NCI-H526 (cell line): ENCODE measurements at regions not wholly inside any gene's neighbourhood (a gene's known extent, or its start where the extent isn't known, plus 50 kb on each side); places are given as distances from the start of the nearest gene placed in this dataset.
"Not testable (repeated sequence)": the region's sequence is repeated elsewhere in the genome, so short reads cannot be mapped to it uniquely, and the experiment has no call there.

Source experiments
- DNase-seq, 2 experiments: peaks; one replicate each; lab custom pipeline; 2025; lab: John Stamatoyannopoulos, UW

- no peak for DNase-seq
Observed at GRCh38 chr18:30705943-30706342, 336.6 kb downstream of the DSC3 start.

- DNase-seq: no peak
Observed at GRCh38 chr18:30698571-30698970, 344.0 kb downstream of the DSC3 start.

- DNase-seq: no peak
Observed at GRCh38 chr18:30696201-30696600, 346.3 kb downstream of the DSC3 start.

GRCh38 chr18:30694773-30695172 is 347.8 kb downstream of the DSC3 start:
- no peak for DNase-seq

GRCh38 chr18:30689216-30689615 is 353.3 kb downstream of the DSC3 start:
- DNase-seq: no peak

DNA sequence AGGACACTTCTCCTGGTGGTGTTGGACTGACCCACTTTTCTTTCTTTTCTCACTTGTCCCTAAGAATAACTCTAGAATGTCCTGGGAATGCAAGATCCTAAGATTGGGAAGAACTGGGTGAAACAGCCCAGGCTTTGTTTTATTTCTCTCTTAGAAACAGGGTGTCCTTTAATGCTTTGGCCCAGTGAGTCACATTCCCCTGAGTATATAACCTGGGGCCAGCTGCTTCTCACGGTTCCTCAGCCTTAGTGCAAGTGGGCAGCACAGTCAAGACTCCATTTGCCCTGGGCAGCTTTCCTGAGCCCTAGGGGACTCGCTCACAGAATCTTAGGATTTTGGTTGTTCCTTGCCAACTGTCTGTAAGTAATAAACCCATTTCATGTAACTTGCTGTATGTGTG is 355.0 kb downstream of the DSC3 start:
- DNase-seq: no peak

DNA sequence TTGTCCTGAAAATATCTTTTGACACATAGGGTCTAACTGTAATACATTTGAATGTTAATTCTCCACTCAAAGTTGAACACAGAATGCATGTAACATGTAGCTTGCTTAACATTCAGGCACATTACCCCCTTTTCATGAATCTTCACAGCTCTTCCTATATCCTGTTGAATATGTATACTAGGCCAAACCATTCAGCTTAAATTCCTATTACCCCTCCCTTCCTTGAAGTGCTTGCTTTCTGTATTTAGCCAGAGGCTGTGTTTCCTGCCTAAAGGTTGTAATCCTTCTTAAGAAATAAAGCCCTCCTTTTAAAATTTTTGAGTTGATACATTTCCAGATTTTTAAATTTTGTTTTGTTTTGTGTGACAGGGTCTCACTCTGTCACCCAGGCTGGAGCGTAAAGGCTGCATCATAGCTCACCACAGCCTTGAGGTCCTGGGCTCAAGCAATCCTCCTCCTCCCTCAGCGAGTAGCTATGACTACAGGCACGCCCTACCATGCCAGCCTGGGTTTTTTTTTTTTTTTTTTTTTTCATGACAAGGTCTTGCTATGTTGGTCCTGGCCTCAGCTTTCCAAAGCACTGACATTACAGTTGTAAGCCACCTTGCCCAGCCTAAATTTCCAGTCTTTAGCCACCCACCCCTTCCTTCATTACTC is 357.6 kb downstream of the DSC3 start:
- no peak for DNase-seq

DNA sequence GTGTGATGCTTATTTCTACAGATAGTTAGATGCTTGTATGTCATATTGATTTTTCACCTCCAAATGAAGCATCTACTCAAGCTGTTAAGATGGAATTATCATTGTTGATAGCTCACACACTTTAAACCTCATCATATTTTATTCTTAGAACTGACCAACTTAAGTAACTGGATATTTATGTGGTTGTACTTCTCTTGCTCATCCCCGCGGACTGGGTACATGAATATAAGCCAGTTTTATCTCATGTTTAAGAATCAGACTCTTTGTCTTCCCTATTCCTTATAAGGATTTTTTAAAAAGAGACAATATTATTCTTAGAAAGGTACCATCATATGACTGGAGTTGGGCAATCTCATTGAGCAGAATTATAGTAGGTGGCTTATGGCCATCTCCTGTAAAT is 358.7 kb downstream of the DSC3 start:
- no peak for DNase-seq

DNA sequence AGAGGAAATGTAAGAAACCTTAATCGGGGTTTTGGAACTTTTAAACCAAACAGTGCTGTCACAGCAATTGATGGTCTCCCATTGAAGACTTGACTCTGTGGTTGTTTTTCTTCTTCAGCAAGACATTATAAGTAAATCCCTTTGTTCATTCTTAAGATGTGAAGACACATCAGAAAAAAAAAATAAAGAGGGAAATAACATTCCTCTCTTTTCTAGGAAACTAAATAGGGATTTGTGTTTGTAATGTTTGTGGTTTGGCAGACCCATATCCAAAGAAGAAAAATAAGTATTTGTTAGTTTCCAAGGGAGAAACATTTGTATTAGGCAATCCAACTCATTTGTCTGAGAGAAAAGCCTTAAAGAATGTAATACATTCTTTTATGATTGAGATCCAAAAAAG is 359.9 kb downstream of the DSC3 start:
- no peak for DNase-seq

GRCh38 chr18:30679285-30679930 is 363.1 kb downstream of the DSC3 start:
- no peak for DNase-seq

GRCh38 chr18:30677813-30678212 is 364.7 kb downstream of the DSC3 start:
- not testable (repeated sequence) for DNase-seq

DNA sequence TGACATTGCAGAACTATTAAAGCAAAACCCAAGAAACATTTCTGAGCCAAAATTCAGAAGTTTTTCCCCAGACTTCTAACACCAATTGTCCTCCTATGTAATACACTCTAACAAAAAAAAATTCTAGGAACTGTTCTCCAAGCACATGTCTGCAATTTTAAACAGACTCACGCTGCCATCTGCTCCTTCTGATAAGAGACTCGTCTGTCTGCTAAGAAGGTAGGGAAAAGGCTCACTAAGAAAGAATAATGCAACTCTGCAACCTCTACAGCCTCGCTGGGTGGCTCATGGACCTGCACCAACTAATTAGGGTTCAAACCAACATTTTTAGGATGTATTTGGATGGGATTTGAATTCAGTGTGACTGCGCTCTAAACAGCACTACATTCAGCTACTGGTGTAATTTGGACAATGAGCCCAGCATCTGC is 366.5 kb downstream of the DSC3 start:
- DNase-seq: no peak

DNA sequence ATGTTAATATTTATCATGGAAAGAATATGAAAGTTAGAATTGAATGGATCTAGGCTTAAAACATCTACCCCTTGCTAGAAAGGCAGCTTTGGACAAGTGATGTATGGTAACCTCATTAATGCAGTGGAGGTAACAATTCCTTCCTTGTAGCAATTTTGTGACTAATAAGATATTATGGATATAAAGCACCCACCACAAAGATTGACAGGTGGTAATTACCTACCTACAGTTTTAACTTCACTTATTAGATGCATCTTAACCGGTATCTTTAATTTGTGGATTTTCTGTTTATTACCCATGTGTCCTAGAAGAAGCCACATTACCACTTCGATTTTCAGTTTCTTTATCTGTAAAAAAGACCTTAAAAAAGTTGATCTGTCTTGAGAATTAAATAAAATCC is 367.0 kb downstream of the DSC3 start:
- no peak for DNase-seq

- no peak for DNase-seq
Observed at GRCh38 chr18:30675072-30675471, 367.5 kb downstream of the DSC3 start.

- DNase-seq: no peak
Observed at GRCh38 chr18:30674596-30674995, 367.9 kb downstream of the DSC3 start.

GRCh38 chr18:30672439-30672838 is 370.1 kb downstream of the DSC3 start:
- not testable (repeated sequence) for DNase-seq

GRCh38 chr18:30658306-30658705 is 384.2 kb downstream of the DSC3 start:
- no peak for DNase-seq

DNA sequence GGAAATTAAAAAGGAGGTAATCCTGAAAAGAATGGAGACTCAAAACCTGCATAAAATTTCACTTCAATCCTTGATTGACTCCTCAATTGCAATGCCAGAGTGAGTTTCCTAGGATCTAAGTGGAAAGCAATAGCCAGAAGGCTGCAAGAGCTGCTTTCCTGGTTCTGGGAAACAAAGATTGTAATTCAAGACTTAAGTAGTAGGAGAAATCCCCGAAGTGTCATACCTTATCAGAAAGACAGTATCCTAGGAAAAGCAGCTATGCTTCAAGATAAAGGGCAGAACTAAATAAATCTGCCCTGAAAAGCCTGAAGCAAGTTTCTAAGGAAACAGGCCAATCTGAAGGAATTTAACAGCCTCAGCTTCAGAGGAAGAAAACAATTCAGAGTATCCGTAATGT is 390.2 kb downstream of the DSC3 start:
- DNase-seq: no peak

DNA sequence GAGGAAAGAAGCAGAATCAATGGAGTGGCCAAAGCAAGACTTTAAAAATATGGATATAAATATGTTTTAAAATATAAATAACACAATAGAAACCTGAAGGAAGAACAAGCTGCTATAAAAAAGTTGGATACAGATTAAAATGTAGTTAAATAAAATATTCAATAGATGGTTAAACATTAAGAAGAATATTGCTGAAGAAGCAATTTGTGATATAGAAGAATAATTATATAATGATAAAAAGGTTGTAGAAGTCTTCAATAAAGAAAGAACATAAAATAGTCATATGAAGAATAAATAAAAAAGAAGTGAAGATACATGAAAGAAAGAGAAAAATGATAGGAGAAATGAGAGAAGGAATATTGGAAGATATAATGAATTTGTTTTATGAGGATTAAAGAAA is 392.0 kb downstream of the DSC3 start:
- DNase-seq: no peak

DNA sequence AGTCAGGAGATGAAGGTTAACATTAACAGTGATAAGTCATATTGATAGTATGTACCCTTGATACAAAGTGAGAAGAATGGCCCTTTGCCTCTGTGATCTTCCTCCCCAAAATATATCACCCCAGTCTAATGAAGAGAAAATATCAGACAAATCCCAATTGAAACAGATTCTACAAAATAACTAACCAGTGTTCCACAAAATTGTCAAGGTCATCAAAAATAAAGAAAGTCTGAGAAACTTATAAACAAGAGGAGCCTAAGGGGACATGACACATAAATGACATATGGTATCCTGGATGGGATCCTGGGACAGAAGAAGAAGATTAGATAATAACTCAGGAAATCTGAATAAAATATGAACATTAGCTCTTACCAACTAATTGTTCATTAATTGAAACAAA is 398.4 kb downstream of the DSC3 start:
- DNase-seq: no peak

GRCh38 chr18:30639361-30639760 is 403.2 kb downstream of the DSC3 start:
- DNase-seq: no peak

GRCh38 chr18:30634249-30634648 is 408.3 kb downstream of the DSC3 start:
- DNase-seq: no peak

DNA sequence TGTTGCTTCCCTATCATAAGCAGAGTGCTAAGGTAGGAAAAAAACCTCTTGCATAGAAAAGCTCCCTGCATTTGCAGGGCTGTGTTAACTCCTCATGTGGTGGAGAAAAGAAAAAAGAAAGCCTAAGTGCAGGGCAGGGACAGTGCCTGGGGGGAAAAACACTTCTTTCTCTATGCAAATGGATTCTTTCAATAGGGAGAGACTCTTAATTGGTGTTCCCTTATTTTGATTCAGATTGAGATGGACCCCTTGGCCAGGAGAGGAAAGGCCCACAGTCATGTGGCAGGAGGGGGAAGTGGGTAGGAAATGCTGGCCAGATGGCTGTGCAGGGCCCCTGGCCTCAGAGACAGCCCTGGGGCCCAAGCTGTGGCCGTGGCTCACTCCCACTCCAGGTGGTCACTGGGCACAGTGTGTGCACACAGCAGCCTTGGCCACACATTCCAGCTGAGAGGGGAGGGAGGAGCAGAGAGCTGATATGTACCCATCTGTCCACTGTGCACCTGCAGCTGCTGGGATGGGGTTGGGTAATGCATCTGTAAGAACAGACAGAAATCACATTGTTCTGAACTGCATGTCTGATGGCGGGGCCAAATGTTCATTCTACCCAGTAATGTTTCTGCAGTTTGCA is 410.4 kb downstream of the DSC3 start:
- no peak for DNase-seq

DNA sequence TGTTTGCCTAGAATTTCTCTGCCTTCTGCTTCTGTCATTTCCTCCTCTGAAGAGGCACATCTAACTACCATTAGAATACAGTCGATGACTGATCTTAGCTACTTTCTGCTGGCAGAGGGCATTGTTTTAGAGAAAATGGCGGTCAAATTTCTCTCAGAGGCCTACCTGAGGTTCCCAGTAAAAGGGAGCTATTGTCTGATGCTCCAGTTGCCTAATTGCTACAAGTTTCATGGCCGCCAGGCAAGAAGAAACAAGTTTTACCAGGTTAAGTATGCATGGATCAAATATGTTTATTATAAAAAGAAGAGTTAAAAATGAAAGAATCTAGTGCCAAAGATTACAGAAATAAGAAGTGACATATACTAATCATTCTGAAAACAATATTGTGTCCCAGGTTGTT is 416.6 kb downstream of the DSC3 start:
- no peak for DNase-seq
